GM12892 (cell line): ENCODE measurements at regions not wholly inside any gene's neighbourhood (a gene's known extent, or its start where the extent isn't known, plus 50 kb on each side); places are given as distances from the start of the nearest gene placed in this dataset.

Experiments used
- POLR2A ChIP-seq: IDR thresholded peaks from 2 replicates; pipeline ENCODE4 v1.6.1; 2011; ENCODE audit warnings: low read depth, low read length, control low read depth
- POLR2AphosphoS5 ChIP-seq: IDR thresholded peaks from 2 replicates; pipeline ENCODE4 v1.6.1; 2011; ENCODE audit warnings: low read depth, low read length, control low read depth

GRCh38 chrX:16023790-16024734, 99.3 kb upstream of the GRPR start:
- TF ChIP-seq POLR2AphosphoS5 (no peak), POLR2A (no peak)
